SU-DHL-6 (cell line): ENCODE measurements at regions not wholly inside any gene's neighbourhood (a gene's known extent, or its start where the extent isn't known, plus 50 kb on each side); places are given as distances from the start of the nearest gene placed in this dataset.

Experiments
- H2AFZ ChIP-seq: fragments of 200-600 bp; sonication (generic); 2 replicates; pipeline ENCODE4 v1.6.1; 2014; ENCODE audit warnings: low read depth, mild to moderate bottlenecking, moderate library complexity, mixed read lengths, antibody characterized with exemption, low read length; ENCODE audit not compliant: severe bottlenecking
- H3F3A ChIP-seq: fragments of 200-600 bp; shearing (Covaris generic); 2 replicates; pipeline ENCODE4 v1.6.0; 2016; ENCODE audit warnings: antibody characterized with exemption, mild to moderate bottlenecking; ENCODE audit not compliant: insufficient read depth
- H3K27ac ChIP-seq: fragments of 200-600 bp; sonication (generic); 2 replicates; pipeline ENCODE4 v1.5.1; 2016; ENCODE audit warnings: low read depth, mild to moderate bottlenecking, low read length, moderate library complexity, mixed read lengths
- H3K27me3 ChIP-seq: fragments of 200-600 bp; sonication (generic), shearing (Covaris generic); 2 replicates; pipeline ENCODE4 v1.6.0; 2014; ENCODE audit warnings: mild to moderate bottlenecking, low read length
- H3K36me3 ChIP-seq: fragments of 200-600 bp; sonication (generic); 2 replicates; pipeline ENCODE4 v1.6.1; 2014; ENCODE audit warnings: mild to moderate bottlenecking, low read length, mixed read lengths
- H3K4me2 ChIP-seq: fragments of 300-600, 200-600 bp; shearing (Covaris generic), sonication (generic); 2 replicates; pipeline ENCODE4 v1.6.0; 2014; ENCODE audit warnings: low read length, low read depth, mild to moderate bottlenecking; ENCODE audit not compliant: poor library complexity, severe bottlenecking
- H3K4me3 ChIP-seq: fragments of 200-600 bp; sonication (generic); 2 replicates; pipeline ENCODE4 v1.5.1; 2014; ENCODE audit warnings: antibody characterized with exemption, low read length, mild to moderate bottlenecking, mixed read lengths; ENCODE audit not compliant: insufficient read depth, poor library complexity, severe bottlenecking
- H3K79me2 ChIP-seq: fragments of 200-600 bp; sonication (generic); 2 replicates; pipeline ENCODE4 v1.6.1; 2014; ENCODE audit warnings: mild to moderate bottlenecking, low read length, moderate library complexity; ENCODE audit not compliant: insufficient read depth
- H3K9ac ChIP-seq: fragments of 200-600 bp; sonication (generic); 2 replicates; pipeline ENCODE4 v1.7.0; 2014; ENCODE audit warnings: mild to moderate bottlenecking, low read length
- H3K9me2 ChIP-seq: fragments of 200-600 bp; sonication (generic); replicated peaks from 2 replicates; pipeline ENCODE4 v1.6.1; 2014; ENCODE audit warnings: low read length; ENCODE audit not compliant: insufficient read depth
- H3K9me3 ChIP-seq: fragments of 200-600 bp; sonication (generic); 2 replicates; pipeline ENCODE4 v1.6.1; 2014; ENCODE audit warnings: low read length, mixed read lengths; ENCODE audit not compliant: insufficient read depth
- H4K20me1 ChIP-seq: fragments of 200-600 bp; sonication (generic); 2 replicates; pipeline ENCODE4 v1.6.1; 2014; ENCODE audit warnings: low read depth, mild to moderate bottlenecking, antibody characterized with exemption, low read length, moderate library complexity, mixed read lengths
- EZH2phosphoT487 ChIP-seq: fragments of 200-600 bp; sonication (generic), shearing (Covaris generic); conservative IDR thresholded peaks from 2 replicates; pipeline ENCODE4 v1.6.1; 2018; ENCODE audit warnings: mild to moderate bottlenecking, antibody characterized with exemption, low read length, moderate library complexity, mixed read lengths
- TF ChIP-seq, protein P1 (sequence below): fragments of 200-600 bp; sonication (generic); IDR thresholded peaks from one replicate; pipeline ENCODE4 v1.5.1; 2017; ENCODE audit warnings: antibody characterized with exemption, mild to moderate bottlenecking, low read length, moderate library complexity; ENCODE audit not compliant: insufficient read depth, poor library complexity, severe bottlenecking

DNA sequence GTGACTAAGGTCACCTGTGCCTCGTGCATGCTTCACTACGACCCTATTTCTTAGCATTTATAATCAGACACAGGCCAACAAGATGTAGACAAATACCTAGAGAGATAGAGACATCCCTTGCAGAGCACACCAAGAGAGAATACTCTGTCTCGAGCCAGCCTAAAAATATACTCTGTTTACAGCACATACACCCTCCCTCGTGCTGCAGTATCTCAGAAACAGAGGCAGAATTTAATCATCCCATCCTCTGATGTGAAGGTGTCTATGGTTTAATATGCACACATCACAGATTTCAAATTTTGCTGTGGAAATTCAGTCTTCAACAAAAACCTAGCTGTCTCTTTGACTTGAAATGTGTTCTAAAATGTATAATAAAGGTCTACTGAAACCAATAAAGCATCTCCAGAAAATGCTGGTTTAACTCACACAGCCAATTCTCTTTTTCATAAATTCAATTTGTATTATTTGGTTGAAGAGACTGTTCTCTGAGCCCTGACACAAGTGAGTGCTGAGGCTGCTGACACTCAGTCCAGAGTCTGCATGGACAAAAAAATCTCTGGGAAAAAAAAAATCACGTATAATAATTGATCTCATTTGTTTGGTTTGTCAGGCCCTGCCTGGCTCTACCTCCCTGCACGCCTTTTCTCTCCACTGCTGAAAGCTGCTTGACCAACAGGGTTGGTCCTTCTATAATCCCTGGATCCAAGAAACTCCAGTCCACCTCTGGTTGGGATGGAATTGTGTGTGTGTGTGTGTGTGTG is 142.0 kb upstream of the FSHR start:
- no peaks in the 10 kb centered on the region for H3K9me3 ChIP-seq
- no peaks in the 10 kb centered on the region for H3K27me3 ChIP-seq
- no peak overlapping the region for H3K4me3 ChIP-seq
- no peaks in the 10 kb centered on the region for H4K20me1 ChIP-seq
- no peak overlapping the region for H2AFZ ChIP-seq
- H3K79me2 ChIP-seq: no peaks in the 10 kb centered on the region
- TF ChIP-seq, protein P1, sequence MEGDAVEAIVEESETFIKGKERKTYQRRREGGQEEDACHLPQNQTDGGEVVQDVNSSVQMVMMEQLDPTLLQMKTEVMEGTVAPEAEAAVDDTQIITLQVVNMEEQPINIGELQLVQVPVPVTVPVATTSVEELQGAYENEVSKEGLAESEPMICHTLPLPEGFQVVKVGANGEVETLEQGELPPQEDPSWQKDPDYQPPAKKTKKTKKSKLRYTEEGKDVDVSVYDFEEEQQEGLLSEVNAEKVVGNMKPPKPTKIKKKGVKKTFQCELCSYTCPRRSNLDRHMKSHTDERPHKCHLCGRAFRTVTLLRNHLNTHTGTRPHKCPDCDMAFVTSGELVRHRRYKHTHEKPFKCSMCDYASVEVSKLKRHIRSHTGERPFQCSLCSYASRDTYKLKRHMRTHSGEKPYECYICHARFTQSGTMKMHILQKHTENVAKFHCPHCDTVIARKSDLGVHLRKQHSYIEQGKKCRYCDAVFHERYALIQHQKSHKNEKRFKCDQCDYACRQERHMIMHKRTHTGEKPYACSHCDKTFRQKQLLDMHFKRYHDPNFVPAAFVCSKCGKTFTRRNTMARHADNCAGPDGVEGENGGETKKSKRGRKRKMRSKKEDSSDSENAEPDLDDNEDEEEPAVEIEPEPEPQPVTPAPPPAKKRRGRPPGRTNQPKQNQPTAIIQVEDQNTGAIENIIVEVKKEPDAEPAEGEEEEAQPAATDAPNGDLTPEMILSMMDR: no peak
- no peak for TF ChIP-seq EZH2phosphoT487
- H3K4me2 ChIP-seq: no peak overlapping the region
- H3K36me3 ChIP-seq: no peaks in the 10 kb centered on the region
- no peak overlapping the region for H3K9ac ChIP-seq
- H3K9me2 ChIP-seq: no peaks in the 10 kb centered on the region; the same call in 1 of the 2 replicates
- no peaks in the 10 kb centered on the region for H3F3A ChIP-seq
- no peak overlapping the region for H3K27ac ChIP-seq

DNA sequence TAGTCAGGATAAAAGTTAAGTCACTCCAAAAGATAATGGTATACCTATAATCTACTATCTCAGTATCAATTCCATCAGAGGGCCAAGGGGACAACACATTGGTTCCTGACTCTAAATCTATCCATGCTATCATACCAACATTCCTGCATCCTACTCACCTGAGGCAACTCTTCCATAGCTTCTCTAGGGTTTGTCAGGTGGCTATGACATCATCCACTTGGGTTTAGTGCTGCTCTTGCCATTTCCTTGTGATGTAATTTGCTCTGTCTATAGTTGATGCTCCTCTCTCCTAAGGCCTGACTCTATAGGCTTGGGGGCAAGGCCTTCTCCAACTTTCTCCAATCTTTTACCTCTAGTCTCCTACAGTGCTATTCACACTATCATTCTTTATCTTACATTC is 139.9 kb upstream of the FSHR start:
- TF ChIP-seq, protein P1: no peak
- TF ChIP-seq EZH2phosphoT487: no peak
- Histone ChIP-seq H3K79me2 (no peaks in the 10 kb centered on the region), H3K9me2 (no peaks in the 10 kb centered on the region; the same call in 1 of the 2 replicates), H3K36me3 (no peaks in the 10 kb centered on the region), H3K9ac (no peak overlapping the region), H3K4me2 (no peak overlapping the region), H3K4me3 (no peak overlapping the region), H4K20me1 (no peaks in the 10 kb centered on the region), H3K9me3 (no peaks in the 10 kb centered on the region), H3K27ac (no peak overlapping the region), H3K27me3 (no peaks in the 10 kb centered on the region), H2AFZ (no peak overlapping the region), H3F3A (no peaks in the 10 kb centered on the region)

DNA sequence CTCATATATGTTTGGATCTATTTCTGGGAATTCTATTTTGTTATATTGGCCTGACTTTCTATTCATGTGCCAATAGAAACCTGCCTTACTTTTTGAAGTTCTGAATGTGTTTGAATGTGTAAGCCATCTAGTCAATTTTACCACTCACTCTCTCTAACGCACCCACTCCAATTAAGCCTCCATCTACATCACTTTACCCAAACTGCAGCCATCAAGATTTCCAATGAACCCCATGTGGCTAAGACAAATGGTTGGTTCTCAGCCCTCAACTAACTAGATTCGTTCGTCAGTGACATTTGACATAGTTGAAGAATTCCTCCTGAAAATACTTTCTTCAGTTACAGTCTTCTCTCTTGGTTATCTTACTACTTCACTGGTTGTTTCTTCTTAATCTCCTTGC is 137.3 kb upstream of the FSHR start:
- Histone ChIP-seq H3K36me3 (no peaks in the 10 kb centered on the region), H3K79me2 (no peaks in the 10 kb centered on the region), H3K4me2 (no peak overlapping the region), H3K9me2 (no peaks in the 10 kb centered on the region; the same call in 1 of the 2 replicates), H3K4me3 (no peak overlapping the region), H2AFZ (no peak overlapping the region), H3F3A (no peaks in the 10 kb centered on the region), H3K27me3 (no peaks in the 10 kb centered on the region), H3K27ac (no peak overlapping the region), H4K20me1 (no peaks in the 10 kb centered on the region), H3K9ac (no peak overlapping the region), H3K9me3 (no peaks in the 10 kb centered on the region)
- TF ChIP-seq, protein P1: no peak
- TF ChIP-seq EZH2phosphoT487: no peak
